GM21529 (cell line): ENCODE measurements at regions not wholly inside any gene's neighbourhood (a gene's known extent, or its start where the extent isn't known, plus 50 kb on each side); places are given as distances from the start of the nearest gene placed in this dataset.

ENCODE experiments used
- ATAC-seq: cut with Tn5 transposase; IDR thresholded peaks from one replicate; pipeline ENCODE4 v1.9.1; 2021; ENCODE audit not compliant: unreplicated experiment

DNA sequence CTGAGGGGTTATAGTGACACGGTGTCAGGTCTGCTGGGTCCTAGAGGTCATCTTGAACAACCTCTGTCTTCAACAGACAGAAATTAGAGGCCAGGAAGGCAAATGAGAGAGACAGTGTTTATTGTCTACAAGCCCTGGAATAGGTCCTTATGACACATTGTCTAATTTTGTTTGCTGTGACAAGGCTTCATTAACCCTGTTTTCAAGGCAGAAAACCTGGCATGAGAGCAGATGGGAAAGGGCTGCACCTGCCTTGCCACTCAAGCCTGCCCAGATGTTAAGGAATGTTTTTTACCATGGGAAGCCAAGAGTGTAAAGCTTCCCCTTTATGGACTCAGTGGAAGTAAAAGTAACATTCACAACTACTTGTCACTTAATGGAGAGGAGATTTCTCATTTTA, 275.3 kb downstream of the KCNS3 start:
- ATAC-seq: no peak

DNA sequence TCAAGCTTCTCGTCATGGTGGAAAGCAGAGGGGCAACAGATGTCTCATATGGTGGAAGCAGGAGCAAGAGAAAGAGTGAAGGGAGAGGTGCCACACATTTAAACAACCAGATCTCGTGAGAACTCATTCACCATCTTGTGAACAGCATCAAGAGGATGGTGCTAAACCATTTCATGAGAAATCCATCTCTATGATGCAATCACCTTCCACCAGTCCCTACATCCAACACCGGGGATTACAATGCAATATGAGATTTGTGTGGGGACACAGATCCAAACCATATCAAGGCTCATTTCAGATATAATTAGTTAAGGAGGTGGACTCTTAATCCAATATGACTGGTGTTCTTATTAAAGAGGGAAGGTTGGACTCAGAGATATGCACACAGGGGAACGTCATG, 272.8 kb downstream of the KCNS3 start:
- no peak for ATAC-seq

DNA sequence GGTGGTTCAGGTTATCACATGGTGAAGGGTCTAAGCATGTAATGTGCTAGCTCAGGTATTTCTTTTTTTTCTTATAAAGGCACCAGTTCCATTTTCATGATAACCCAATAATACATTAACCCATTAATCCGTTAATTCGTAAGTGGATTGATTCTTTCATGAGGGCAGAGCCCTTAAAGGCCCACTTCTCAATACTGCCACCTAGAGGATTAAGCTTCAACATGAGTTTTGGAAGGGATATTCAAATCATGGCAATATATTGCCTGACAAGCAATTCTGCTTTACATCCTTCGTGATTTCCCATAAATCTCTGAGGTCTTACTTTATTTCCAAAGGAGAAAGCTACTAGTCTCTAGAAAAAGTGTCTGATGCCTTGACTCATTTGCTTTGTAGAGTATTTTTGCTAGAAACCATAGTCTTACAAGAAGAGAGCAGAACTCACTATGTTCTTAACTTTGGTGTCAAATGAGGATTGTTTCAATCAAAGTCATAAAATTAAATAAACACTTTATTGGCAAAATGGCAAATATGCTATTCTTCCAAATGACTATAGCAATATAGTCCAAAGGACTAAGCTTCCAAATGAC, 271.3 kb downstream of the KCNS3 start:
- ATAC-seq: peak; percentile 75

DNA sequence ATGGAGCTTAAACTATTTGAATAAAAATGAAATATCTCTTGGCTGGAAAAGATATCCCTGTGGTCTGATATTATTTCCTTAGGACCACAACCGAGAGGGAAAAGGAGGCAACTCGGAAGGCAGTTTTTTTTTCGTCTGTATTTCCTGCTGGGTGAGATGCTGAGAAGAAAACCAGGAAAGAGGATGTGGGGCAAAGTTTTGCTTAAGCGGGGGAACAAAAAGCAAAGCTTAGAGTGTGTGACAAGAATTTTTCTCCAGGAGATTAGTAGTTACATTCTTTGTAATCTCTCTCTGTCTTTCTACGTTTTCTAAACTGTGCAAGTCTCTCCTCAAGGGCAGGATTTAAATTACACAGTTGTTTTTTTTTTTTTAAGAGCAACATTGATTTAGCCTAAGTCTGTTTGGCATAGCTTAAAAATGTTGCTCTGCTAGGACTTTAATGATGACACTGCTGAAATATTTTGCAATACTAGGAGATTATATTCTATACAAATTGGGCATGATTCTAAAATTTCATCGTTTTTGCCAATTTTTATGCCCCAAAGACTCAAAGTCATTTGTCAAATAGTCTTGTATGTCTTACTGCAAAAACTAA, 258.5 kb downstream of the KCNS3 start:
- no peak for ATAC-seq

DNA sequence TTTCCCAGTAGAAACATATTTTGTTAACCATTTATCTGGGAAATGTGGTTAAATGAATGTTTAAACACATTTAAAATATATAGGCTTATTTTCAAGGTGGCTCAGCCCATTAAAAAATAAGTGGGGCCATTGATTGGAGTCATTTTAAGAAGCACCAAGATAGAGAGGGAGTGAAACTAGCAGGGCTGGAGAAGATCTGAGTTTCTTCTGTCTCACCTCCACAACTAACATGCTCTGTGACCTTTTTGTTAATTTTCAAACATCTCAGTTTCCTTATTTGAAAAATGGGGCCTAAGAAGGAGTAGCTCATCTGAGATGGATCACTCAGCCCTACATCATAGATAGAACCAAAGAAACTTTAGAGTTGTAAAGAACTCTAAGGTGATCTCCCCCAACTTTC, 254.8 kb downstream of the KCNS3 start:
- ATAC-seq: no peak

DNA sequence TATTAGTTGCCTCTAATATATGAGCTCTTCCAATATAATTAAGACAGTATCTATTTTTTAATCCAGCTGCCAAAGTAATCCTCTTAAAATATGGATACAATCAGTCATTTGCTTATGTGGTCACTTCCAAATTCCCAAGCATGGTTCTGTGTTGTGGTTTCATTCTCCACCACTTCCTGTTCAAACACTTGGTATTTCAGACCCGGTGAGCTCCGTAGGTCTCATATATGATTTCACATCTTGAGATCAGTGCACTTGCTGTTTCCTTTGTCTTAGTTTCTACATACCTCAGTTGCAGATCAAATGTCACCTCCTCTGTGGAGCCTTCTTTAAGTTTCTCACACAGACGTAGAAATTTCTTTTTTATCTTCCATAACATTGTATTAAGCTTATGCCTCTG, 254.2 kb downstream of the KCNS3 start:
- ATAC-seq: no peak

DNA sequence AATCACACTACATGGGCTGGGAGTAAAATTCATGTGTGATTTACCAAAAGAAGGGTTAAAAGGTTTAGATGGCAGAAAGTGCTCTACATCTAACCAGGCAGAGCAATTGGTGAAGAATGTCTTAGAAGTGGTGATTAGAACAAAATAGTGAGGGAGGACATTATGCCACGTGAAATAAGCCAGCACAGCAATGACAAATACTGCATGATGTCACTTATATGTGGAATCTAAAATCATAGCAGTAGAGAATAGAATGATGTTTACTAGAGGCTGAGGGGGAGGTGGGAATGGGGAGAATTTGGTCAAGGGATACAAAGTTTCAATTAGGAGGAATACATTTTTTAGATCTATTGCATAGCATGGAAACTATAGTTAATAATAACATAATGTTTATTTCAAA, 253.3 kb downstream of the KCNS3 start:
- no peak for ATAC-seq

DNA sequence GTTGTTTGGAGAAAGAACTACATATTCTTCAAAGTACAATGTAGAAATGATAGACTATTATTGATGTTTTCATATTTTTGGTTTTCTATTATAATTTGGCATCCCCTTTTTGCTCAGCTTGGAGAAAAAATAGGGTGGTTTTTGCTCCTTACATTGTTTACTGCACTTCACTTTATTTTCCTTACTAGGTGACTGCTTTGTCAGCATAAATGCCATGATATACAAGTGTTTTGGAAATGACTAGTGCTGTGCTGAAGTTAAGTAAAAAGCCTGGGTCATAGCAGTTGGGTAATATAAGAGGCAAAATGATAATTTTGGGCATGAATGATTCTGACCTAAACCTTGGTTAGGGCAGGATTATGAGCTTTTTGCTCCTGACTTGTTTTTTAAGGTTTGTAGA, 250.9 kb downstream of the KCNS3 start:
- ATAC-seq: no peak

DNA sequence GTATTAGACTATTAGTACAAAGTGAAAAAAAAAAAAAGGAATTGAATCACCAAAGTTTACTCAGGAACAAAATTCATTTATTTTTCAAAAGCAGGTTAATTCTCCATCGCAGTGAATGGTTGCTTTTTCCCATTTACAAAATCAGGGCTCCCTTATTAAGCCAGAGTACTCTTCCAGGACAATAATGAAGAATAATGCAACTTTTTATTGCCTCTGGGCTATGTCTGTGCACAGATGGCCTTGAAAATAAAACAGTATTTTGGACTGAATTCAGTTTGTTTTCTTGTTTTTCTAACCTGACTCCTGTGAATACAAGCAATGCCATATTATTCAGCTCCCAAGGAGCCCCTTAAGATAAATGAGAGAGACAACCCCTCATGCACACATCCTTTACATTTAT, 246.8 kb downstream of the KCNS3 start:
- ATAC-seq: no peak

DNA sequence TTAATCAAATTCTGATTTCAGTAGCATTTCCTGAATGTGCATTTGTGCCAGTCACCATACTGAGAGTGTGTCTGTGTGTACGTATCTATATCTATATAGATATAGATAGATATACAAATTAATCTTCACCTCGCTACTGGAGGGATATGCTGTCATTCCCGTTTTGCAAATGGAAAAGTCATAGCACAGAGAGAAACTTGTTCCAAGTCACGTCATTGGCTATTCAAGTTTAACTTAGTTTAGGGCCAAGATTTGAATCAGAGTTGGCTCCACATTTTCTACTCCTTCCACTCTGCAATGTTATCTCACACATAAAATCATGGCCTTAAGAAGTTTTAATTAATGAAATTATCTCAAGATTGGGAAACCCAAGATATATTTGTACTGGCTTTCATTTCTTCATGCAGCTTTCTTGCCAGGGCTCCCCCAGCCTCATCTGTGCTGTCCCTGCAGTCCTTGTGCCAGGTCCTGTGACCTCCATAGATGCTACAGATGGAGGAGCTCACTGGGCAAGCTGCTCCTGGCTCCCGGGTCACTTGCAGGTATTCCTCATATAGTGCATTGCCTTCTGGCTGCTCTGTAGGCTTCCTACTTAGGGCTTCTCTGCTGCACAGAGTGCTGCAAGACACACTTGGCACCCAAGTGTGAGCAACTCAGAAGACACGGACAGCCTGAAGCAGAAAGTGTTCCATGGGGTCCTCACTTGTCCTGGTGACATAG, 245.8 kb downstream of the KCNS3 start:
- ATAC-seq: no peak

DNA sequence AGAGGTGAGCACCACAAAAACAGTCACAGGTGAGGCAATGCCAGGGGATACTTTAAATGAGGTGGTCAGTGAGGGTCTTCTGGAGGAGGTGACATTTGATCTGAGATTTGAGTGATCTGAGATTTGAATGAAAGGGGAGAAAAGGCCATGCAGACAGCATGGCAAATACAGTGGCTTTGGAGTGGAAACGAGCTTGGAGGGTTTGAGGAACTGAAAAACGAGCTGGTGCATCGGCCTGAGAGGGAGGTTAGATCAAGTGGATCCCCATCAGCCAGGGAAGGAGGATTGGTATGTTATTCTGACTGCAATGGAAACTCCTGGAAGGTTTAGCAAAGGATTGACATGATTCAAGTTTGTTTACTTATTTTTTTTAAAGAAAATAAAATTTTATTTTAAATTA, 245.1 kb downstream of the KCNS3 start:
- ATAC-seq: peak; percentile 56

DNA sequence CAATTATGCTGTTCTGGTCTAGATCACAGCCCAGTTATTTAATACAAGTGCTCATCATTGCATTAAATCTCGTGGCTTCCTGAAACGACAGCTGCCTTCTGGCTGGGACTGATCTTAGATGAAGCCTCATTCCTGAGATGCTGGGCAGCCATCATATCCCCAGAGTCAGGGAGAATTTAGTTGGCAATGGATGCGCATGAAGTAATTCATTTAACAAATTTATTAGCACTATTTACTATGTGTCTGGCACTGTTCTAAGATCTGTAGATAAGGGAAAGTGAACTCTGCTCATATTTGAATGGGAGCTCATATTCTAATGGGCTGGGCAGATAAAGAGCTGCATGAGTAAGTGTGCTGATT, 244.7 kb downstream of the KCNS3 start:
- ATAC-seq: no peak

DNA sequence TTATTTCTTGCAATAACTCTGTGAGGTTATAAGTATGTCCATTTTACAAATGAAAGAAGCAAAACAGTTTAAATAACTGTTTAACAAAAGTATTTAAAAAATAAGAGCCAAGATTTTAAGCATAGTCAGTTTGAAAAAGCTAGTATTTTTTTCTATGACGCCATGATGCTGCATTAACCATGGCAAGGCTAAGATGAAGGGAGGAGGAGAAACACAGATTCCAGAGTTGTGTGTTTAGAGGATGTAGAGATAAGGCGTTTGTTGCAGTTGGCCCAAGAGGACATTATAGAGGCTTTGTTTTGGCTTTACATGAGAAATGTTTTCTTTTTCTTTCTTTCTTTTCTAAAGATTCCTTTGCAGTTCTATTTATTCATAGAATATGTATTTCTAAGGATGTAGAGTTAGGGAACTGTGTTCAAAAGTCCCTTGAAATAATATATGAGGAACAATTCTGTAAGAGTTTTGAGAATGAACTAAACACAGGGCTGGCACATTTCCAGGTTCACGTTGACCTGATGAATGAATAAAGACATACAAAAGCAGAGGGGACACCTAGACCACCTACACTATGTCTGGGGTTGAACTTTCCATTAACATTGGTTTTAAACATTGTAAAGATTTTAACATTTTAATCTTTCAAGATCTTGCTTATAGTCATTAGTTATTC, 244.2 kb downstream of the KCNS3 start:
- ATAC-seq: no peak

DNA sequence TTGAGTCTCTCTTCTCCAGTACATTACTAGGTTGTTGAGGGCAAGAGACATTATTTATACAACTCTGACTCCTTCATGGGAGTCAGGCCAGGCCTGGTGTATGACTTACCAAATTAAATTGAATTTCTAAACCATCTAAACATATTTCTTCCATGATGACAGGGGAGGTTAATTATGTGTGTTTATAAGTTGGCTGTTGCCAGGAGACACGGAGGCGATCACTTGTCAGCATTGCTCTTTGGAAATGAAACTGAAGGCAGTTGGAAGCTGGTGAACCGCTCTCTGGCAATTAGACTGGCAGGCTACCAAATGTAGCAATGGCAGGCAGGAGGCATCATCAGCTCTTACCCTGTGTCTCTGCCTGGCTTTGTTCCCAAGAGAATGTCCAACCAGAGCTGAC, 241.4 kb downstream of the KCNS3 start:
- ATAC-seq: no peak

DNA sequence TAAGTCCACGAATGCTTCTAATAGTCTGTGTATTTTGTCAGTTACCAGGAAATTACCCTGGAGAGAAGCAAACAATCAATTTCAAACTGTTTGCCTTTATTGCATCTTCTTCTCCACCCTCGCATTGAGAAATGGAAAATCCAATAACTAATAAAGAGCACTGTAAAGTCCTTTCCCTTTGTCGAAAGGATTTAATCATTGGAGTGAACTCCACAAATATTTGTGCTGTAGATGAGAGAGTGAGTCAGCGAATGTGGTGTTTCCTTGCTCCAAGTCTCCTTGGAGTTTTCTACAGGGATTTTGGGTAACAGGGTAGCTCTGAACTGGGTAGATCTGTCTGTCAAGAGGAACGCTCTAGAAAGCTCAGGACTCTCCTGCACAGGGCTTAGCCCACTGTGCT, 240.2 kb downstream of the KCNS3 start:
- no peak for ATAC-seq

DNA sequence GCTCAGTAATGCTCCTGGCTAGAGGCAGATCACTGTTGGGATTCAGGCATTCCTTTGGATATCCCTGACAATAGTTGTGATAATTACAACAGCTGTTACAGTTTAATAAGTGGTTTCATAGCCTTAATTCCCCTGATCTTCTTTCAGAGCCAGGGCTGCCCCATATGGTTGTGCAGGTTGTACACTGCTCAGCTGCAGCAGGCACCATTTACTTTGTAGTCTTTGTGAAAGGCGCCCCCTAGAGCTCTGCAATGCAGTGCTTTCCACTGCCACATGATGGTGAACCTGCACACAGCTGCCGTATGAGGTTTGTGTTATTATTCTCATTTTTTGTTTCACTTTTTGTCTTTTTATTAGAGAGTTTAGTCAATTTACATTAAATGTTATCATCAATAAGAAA, 239.1 kb downstream of the KCNS3 start:
- peak; percentile 90 for ATAC-seq

DNA sequence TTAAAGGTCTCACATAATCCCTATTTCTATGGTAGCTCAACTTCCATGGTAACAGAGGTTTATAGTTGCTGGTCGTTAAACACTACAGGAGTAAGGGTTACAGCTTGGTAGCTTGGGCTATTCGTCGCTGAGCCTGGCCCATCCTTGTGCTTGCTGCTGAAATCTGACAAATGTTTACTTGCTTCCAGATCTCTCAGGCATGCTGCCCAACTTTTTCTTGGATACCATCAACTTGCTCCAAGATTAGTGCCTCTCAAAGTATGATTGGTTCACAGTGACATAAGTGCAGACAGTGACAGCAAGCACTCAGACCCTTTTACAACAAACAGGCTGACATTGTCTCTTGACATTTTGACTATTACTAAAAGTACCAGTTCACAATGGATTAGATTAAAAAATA, 231.8 kb downstream of the KCNS3 start:
- no peak for ATAC-seq

DNA sequence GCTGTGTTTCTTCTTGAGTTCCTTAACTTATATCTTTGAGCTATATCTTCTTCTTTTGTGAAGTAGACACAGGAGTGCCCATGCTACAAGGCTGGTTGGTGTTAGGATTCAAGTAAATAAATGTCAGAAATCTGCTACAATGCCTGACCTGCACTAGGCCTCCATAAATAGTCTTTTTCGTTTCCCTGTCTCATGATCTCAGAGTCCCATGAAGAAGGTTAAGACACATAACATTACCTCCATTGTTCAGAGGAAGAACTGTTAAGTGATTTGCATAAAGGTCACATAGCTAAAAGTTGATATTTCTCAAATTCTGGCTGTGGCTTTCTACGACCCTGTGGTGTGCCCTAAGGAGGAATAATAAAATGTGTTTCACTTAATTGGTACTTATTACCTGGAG, 228.4 kb downstream of the KCNS3 start:
- peak; percentile 52 for ATAC-seq

DNA sequence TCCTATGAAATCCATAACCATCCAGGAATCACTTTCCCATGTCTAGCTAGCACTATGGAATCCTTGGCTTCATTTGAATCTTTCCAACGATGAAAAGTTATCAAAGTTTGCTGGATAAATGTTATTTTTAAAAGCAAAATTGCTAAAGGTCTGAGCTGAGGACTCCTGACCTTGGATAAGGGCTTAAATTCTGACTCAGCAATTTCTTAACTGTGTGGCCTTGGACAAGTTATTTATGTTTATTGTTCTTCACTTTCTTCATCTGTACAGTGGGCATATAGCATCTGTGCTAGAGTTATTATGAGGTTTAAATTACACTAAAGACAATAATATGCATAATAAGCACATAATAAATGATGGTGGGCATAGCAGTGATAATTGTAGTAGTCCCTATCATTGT, 227.5 kb downstream of the KCNS3 start:
- no peak for ATAC-seq

DNA sequence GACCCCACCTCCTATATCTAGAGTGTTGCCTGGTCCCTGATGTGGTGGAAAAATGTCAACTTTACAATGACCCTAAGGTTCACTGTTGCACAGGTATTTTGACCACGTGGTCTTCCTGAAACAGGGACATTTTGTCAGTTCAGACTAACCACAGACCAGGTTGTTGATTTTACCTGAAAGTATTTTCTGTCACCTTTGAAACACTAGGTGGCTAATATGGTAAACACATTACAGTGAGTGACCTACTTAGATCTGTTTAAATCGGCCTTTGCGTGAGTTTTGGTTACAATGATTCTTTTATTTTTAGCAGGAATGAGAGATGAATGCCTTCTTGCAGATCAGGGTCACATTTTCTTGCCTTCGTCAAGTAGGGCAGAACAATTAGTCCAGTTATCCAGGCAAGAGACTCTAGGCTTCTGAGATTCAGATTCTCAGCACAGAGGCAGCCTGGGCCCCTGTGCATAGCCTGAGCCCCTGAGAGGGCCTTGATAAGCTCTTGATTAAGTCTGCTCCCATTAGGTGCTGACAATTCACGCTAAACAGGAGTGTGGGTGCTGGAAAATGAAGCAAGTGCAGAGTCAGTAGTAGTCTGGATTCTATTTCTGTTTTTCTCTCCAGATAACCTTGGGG, 226.2 kb downstream of the KCNS3 start:
- no peak for ATAC-seq

DNA sequence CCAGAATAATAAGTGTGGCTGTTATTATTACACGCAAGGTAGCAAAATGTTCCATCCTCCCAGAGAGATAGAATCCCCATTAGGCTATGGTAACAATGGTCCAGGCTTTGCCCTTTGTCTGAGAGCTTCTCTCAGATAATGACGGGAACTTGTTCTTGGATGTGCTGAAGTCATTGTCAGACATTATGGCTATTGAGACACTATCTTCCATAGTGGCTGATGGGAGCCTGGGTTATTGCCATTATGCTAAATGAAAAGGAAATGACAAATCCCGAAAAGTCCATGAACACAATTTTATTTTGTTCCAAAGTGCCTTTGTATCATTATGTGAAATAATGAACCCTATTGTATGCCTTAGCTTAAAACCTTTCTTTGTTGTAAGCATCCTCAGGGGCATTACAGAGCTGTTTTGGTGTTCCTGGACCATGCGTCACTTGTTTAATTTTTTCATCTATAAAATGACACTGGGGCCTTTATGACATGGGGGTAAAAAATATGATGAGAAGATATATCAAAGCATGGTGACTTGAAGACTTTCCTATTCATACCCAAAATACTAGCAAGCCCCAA, 218.5 kb downstream of the KCNS3 start:
- ATAC-seq: no peak
